ENCODE measurements at regions not wholly inside any gene's neighbourhood (a gene's known extent, or its start where the extent isn't known, plus 50 kb on each side); places are given as distances from the start of the nearest gene placed in this dataset.

DNA sequence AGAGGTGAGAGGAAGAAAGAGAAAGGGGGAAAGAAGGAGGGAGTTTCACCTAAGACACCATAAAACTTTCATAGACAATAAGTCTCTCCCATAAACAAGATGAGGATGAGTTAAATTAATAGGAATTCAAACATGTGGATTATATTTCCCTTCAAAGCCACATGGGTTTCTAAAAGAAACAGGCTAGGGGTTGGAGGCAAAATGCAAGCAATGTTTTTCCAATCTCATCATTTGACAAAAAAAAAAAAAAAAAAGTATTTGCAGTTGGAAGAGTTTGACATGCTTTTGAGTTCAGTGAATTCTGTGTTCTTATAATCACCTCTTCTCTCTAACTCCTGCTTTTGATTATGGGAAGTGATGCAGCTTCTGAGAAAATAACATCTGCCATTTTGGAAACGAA is 186.1 kb upstream of the ADRA1D start:
- no peaks in the 10 kb centered on the region for H3K79me2 ChIP-seq (ENCODE audit: insufficient read depth, low read length)
- no peak overlapping the region for H3K4me2 ChIP-seq (ENCODE audit: low read length)
- RAD21 ChIA-PET (ENCODE audit: low non-redundant PET in 1 of 2, low total read pairs in 2 of 2, uncharacterized antibody in 2 of 2, unreplicated experiment in 2 of 2), result no interaction called here
- CTCF ChIA-PET, result interaction anchor here (1.2 kb wide), 1 partner anchor 15 kb away, joined by 3 read pairs; no protein-coding TSS in a partner anchor
- no peak for ATAC-seq
- H3K27ac ChIP-seq (ENCODE audit: low read depth, low read length), result no peak overlapping the region
- no peaks in the 10 kb centered on the region for H3K9me3 ChIP-seq (ENCODE audit: control insufficient read depth in 1 of 2, insufficient read depth in 1 of 2, low read depth in 1 of 2, low read length in 2 of 2)
- H3K4me1 ChIP-seq (ENCODE audit: control insufficient read depth in 1 of 2, insufficient read depth in 2 of 2, low read length in 2 of 2), result no peaks in the 10 kb centered on the region
- no TSS peak for BruUV-seq (replicated peaks)
- no peaks in the 10 kb centered on the region for H3K9me2 ChIP-seq (ENCODE audit: insufficient read depth)
- no peaks in the 10 kb centered on the region for H3K27me3 ChIP-seq (ENCODE audit: insufficient read depth, low read length)
- H2AFZ ChIP-seq (ENCODE audit: low read depth, low read length, poor library complexity, severe bottlenecking), result peak overlapping the region; percentile 27
- no peaks in the 10 kb centered on the region for H4K20me1 ChIP-seq (ENCODE audit: insufficient read depth)
- POLR2A ChIA-PET, result no interaction called here
- no peak overlapping the region for H3K4me3 ChIP-seq (replicated peaks in 1 of 2; ENCODE audit: low read depth in 1 of 2, low read length in 2 of 2)
- H3K9ac ChIP-seq (ENCODE audit: low read length), result no peak overlapping the region
- intact Hi-C loops (cut with micrococcal nuclease), result no loop called here
- DNase-seq (ENCODE audit: low read depth, low spot score), result no peak
- H3K36me3 ChIP-seq (ENCODE audit: control insufficient read depth in 1 of 2, insufficient read depth in 2 of 2, low read length in 2 of 2), result no peaks in the 10 kb centered on the region
- TF ChIP-seq EZH2 (IDR thresholded peaks at IDR 0.05), result no peak
- no peak for TF ChIP-seq CBX3 (IDR thresholded peaks at IDR 0.05; ENCODE audit: low read depth)
- TF ChIP-seq, protein P1, sequence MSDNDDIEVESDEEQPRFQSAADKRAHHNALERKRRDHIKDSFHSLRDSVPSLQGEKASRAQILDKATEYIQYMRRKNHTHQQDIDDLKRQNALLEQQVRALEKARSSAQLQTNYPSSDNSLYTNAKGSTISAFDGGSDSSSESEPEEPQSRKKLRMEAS (IDR thresholded peaks at IDR 0.05), result no peak
- TF ChIP-seq, protein P2, sequence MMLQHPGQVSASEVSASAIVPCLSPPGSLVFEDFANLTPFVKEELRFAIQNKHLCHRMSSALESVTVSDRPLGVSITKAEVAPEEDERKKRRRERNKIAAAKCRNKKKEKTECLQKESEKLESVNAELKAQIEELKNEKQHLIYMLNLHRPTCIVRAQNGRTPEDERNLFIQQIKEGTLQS (IDR thresholded peaks at IDR 0.05), result no peak
- TF ChIP-seq YY1 (IDR thresholded peaks at IDR 0.05; ENCODE audit: extremely low read depth, insufficient replicate concordance, low read depth, low read length), result no peak
- TF ChIP-seq ZFX (IDR thresholded peaks at IDR 0.05), result no peak
- TF ChIP-seq POLR2A (IDR thresholded peaks at IDR 0.05; ENCODE audit: borderline replicate concordance, extremely low read depth, insufficient read depth, insufficient read length), result no peak

DNA sequence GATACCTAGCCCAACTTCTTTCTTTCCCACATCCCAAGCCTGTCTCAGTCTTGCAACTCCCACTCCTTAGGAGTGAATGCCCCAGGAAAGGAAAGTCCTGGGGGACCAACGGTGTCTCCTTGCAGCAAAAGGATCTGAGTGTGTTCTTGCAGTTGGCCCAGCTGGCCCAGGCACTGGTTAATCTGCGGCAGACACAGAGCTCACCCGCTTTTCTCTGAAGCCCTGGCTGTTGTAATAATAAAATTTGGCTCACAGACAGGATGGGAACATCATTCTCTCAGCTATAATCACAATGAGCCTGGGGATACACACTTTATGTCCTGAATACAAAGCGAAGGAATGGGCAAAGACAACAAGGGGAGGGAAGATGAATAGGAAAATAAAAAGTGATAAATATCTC is 185.6 kb upstream of the ADRA1D start:
- Histone ChIP-seq H3K4me1 (ENCODE audit: control insufficient read depth in 1 of 2, insufficient read depth in 2 of 2, low read length in 2 of 2) (no peaks in the 10 kb centered on the region), H3K27me3 (ENCODE audit: insufficient read depth, low read length) (no peaks in the 10 kb centered on the region), H3K27ac (ENCODE audit: low read depth, low read length) (no peak overlapping the region), H3K36me3 (ENCODE audit: control insufficient read depth in 1 of 2, insufficient read depth in 2 of 2, low read length in 2 of 2) (no peaks in the 10 kb centered on the region), H3K4me2 (ENCODE audit: low read length) (no peak overlapping the region), H3K4me3 (replicated peaks in 1 of 2; ENCODE audit: low read depth in 1 of 2, low read length in 2 of 2) (no peak overlapping the region), H4K20me1 (ENCODE audit: insufficient read depth) (no peaks in the 10 kb centered on the region), H2AFZ (ENCODE audit: low read depth, low read length, poor library complexity, severe bottlenecking) (no peak overlapping the region), H3K9ac (ENCODE audit: low read length) (no peak overlapping the region), H3K9me2 (ENCODE audit: insufficient read depth) (no peaks in the 10 kb centered on the region), H3K9me3 (ENCODE audit: control insufficient read depth in 1 of 2, insufficient read depth in 1 of 2, low read depth in 1 of 2, low read length in 2 of 2) (no peaks in the 10 kb centered on the region), H3K79me2 (ENCODE audit: insufficient read depth, low read length) (no peaks in the 10 kb centered on the region)
- DNase-seq (ENCODE audit: low read depth, low spot score) (no peak), ATAC-seq (no peak)
- no TSS peak for BruUV-seq (replicated peaks)
- TF ChIP-seq CEBPB (IDR thresholded peaks at IDR 0.05; ENCODE audit: low read depth) (no peak), CBX3 (IDR thresholded peaks at IDR 0.05; ENCODE audit: low read depth) (no peak), EZH2phosphoT487 (IDR thresholded peaks at IDR 0.05; ENCODE audit: borderline replicate concordance) (no peak), SIN3A (IDR thresholded peaks at IDR 0.05; ENCODE audit: low read depth) (no peak), YY1 (IDR thresholded peaks at IDR 0.05; ENCODE audit: extremely low read depth, insufficient replicate concordance, low read depth, low read length) (no peak), SRF (IDR thresholded peaks at IDR 0.05; ENCODE audit: low read depth) (no peak), SP1 (IDR thresholded peaks at IDR 0.05; ENCODE audit: low read depth) (no peak)
- TF ChIP-seq, protein P3, sequence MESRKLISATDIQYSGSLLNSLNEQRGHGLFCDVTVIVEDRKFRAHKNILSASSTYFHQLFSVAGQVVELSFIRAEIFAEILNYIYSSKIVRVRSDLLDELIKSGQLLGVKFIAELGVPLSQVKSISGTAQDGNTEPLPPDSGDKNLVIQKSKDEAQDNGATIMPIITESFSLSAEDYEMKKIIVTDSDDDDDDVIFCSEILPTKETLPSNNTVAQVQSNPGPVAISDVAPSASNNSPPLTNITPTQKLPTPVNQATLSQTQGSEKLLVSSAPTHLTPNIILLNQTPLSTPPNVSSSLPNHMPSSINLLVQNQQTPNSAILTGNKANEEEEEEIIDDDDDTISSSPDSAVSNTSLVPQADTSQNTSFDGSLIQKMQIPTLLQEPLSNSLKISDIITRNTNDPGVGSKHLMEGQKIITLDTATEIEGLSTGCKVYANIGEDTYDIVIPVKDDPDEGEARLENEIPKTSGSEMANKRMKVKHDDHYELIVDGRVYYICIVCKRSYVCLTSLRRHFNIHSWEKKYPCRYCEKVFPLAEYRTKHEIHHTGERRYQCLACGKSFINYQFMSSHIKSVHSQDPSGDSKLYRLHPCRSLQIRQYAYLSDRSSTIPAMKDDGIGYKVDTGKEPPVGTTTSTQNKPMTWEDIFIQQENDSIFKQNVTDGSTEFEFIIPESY (IDR thresholded peaks at IDR 0.05; ENCODE audit: extremely low read depth, insufficient replicate concordance, low read length), result no peak
- CTCF ChIA-PET, result no interaction called here
- intact Hi-C loops (cut with micrococcal nuclease), result no loop called here
- RAD21 ChIA-PET (ENCODE audit: low non-redundant PET in 1 of 2, low total read pairs in 2 of 2, uncharacterized antibody in 2 of 2, unreplicated experiment in 2 of 2), result no interaction called here
- POLR2A ChIA-PET, result no interaction called here
